Large intestine (tissue), 3 donors: ENCODE measurements at regions not wholly inside any gene's neighbourhood (a gene's known extent, or its start where the extent isn't known, plus 50 kb on each side); places are given as distances from the start of the nearest gene placed in this dataset.

Experiments
- DNase-seq, 2 donors: peaks; one replicate each; pipeline versions ENCODE4 v3.0.0 to v3.0.0-alpha.2; 2013
- H3K27ac ChIP-seq: one replicate; pipeline ENCODE4 v1.5.1; 2013; ENCODE audit warnings: low read length
- H3K27me3 ChIP-seq: 2 replicates; pipeline ENCODE4 v1.6.1; 2013; ENCODE audit warnings: low read length; ENCODE audit not compliant: control insufficient read depth, insufficient read depth
- H3K36me3 ChIP-seq: 2 replicates; pipeline ENCODE4 v1.6.1; 2013; ENCODE audit warnings: low read length; ENCODE audit not compliant: control insufficient read depth, insufficient read depth
- H3K4me1 ChIP-seq: one replicate; pipeline ENCODE4 v1.6.1; 2013; ENCODE audit warnings: low read length; ENCODE audit not compliant: control insufficient read depth, insufficient read depth
- H3K4me3 ChIP-seq: one replicate; pipeline ENCODE4 v1.5.1; 2013; ENCODE audit warnings: low read length
- H3K9me3 ChIP-seq: one replicate; pipeline ENCODE4 v1.6.1; 2013; ENCODE audit warnings: mild to moderate bottlenecking, low read depth, low read length, moderate library complexity; ENCODE audit not compliant: control insufficient read depth
- WGBS: methylation state at CpG from one replicate; pipeline ENCODE4 v1.1.5; 2013; ENCODE audit warnings: low lambda C conversion rate; ENCODE audit not compliant: insufficient coverage; 5-methylcytosine and 5-hydroxymethylcytosine counted together

- no peak for DNase-seq
- Histone ChIP-seq H3K4me1 (no peaks in the 10 kb centered on the region), H3K4me3 (no peak overlapping the region), H3K27ac (no peak overlapping the region), H3K9me3 (no peaks in the 10 kb centered on the region), H3K36me3 (no peaks in the 10 kb centered on the region), H3K27me3 (no peaks in the 10 kb centered on the region)
- no CpG with 5 or more reads among the region's 7 CpGs for WGBS
These were observed 805.0 kb upstream of the RBFOX1 start for GRCh38 chr16:6527646-6528045.

- no peaks in the 10 kb centered on the region for H3K4me1 ChIP-seq
- WGBS = no CpG with 5 or more reads among the region's 1 CpG
- no peaks in the 10 kb centered on the region for H3K36me3 ChIP-seq
- no peaks in the 10 kb centered on the region for H3K9me3 ChIP-seq
- DNase-seq = no peak
- H3K27me3 ChIP-seq = no peaks in the 10 kb centered on the region
- no peak overlapping the region for H3K27ac ChIP-seq
- H3K4me3 ChIP-seq = no peak overlapping the region
These were observed 808.1 kb upstream of the RBFOX1 start for GRCh38 chr16:6524501-6524900.

DNA sequence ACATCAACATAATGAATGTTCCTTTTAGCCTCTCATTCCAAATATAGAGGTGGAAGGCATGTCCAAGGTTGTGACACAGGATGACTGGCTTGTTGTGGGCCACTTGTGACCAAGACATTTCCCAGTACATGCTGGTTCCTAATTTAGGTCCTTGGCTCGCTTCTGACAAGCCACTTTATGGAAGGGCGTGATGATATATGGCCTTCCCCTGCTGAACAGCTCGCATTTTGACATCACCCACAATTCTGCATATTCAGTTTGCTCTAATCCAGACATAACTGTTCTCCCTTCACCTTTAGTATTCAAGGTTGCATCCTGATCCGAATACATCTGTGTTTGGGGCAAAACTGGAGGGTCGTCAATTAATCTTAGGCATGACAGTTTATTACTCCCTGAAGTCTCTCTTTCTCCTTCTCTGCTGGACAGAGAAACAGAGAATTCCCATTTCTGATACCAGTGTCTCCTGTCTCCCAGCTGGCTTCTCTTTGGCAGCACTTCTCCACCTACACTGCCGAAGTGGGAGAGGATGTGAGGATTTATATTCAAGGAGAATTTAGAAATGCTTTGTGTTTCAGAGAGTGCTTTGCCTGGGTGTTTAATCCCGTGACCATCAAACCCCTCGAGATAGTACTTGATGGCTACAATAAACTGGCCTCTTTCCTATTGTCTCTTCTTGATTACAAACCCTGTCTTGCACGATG, 815.5 kb upstream of the RBFOX1 start:
- DNase-seq = no peak
- H3K27me3 ChIP-seq = no peaks in the 10 kb centered on the region
- no peaks in the 10 kb centered on the region for H3K36me3 ChIP-seq
- no peak overlapping the region for H3K27ac ChIP-seq
- no peak overlapping the region for H3K4me3 ChIP-seq
- WGBS = 54% methylated on average over 2 of the region's 9 CpGs
- H3K4me1 ChIP-seq = no peaks in the 10 kb centered on the region
- no peaks in the 10 kb centered on the region for H3K9me3 ChIP-seq

DNA sequence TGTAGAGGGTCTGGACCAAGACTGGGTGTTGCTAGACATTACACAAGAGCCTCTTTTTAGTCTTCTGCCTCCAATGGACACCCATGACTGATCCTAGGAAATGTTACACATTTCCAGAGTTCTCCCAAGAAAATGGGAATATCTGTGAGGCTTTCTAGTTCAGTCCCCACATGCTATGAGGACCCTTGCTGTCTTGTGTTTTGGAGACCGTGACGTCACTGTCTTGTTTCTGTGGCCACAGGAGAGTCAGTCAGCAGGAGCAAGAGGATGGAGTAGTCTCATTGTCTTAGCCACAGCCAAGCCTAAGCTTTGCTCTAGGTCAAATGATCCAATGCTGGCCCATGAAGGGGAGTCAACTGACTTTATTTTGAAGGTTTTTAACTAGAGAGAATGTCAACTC, 820.1 kb upstream of the RBFOX1 start:
- Histone ChIP-seq H3K36me3 (no peaks in the 10 kb centered on the region), H3K27me3 (no peaks in the 10 kb centered on the region), H3K4me3 (no peak overlapping the region), H3K4me1 (no peaks in the 10 kb centered on the region), H3K27ac (no peak overlapping the region), H3K9me3 (no peaks in the 10 kb centered on the region)
- no peak for DNase-seq
- no CpG with 5 or more reads among the region's 2 CpGs for WGBS

- Histone ChIP-seq H3K27ac (no peak overlapping the region), H3K4me1 (no peaks in the 10 kb centered on the region), H3K4me3 (no peak overlapping the region), H3K27me3 (no peaks in the 10 kb centered on the region), H3K36me3 (no peaks in the 10 kb centered on the region), H3K9me3 (no peaks in the 10 kb centered on the region)
- DNase-seq = no peak
- no CpG with 5 or more reads among the region's 7 CpGs for WGBS
These were observed 822.4 kb upstream of the RBFOX1 start for GRCh38 chr16:6510261-6510660.

DNA sequence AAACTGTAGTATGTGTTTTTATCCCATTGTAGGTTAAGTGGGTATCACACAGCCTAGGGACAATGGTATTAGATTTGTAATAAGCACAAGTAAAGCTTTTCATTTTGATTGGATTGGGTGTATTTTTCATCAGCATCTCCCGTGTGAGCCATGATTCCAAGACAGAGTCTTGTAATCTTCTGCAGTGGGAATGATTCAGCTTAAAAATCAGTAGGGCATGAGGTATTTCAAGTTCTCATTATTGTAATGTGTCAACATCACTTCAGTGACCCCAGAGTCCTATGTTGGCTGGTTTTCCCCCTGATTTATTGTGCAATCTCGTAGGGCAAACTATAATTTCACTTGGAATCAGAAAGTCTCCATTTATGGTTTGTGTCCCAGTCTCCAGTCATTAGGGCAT, 833.2 kb upstream of the RBFOX1 start:
- Histone ChIP-seq H3K4me3 (no peak overlapping the region), H3K36me3 (no peaks in the 10 kb centered on the region), H3K27me3 (no peaks in the 10 kb centered on the region), H3K9me3 (no peaks in the 10 kb centered on the region), H3K27ac (no peak overlapping the region), H3K4me1 (no peaks in the 10 kb centered on the region)
- no peak for DNase-seq
- no CpG with 5 or more reads among the region's 2 CpGs for WGBS

DNA sequence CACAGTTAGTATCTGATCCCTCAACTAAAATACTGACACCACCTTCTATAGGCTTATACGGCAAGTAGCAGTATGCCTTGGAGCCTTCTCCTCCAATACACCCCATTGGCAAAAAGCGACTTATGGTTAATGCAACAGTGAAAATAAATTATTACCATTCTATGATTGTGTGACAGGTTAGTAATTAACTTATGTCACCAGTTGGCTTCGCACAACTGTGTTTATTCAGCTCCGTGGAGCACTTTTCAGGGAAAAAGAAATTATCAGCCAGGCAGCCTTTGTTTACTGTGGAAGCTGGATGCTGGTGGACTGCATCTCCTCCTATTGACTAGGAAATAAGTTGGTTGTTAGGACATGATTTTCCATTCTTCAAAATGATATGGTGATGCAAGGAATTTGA, 833.8 kb upstream of the RBFOX1 start:
- no peak overlapping the region for H3K4me3 ChIP-seq
- no peaks in the 10 kb centered on the region for H3K9me3 ChIP-seq
- no CpG with 5 or more reads among the region's 4 CpGs for WGBS
- DNase-seq = no peak
- no peaks in the 10 kb centered on the region for H3K36me3 ChIP-seq
- peaks cover 2% of the 10 kb centered on the region for H3K4me1 ChIP-seq
- H3K27ac ChIP-seq = no peak overlapping the region
- H3K27me3 ChIP-seq = no peaks in the 10 kb centered on the region

DNA sequence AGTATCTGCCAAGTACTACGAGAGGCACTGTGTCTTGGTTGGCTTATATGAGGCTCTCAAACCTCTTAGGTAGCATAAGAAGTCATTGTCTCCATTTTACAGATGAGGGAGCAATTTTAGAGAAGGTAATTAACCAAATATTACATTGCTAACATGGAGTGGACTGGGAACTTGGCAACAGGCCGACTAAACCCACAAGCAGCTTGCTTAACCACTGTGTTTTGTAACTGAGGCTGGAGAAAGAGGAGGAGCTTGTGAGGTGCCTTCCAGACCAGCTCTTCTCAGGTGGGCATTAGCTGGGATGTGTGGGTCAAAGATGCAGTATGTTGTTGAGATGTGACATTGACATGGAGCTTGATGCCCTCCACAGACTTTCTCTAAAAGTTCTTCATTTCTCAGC, 835.6 kb upstream of the RBFOX1 start:
- Histone ChIP-seq H3K9me3 (no peaks in the 10 kb centered on the region), H3K27ac (no peak overlapping the region), H3K4me3 (no peak overlapping the region), H3K36me3 (no peaks in the 10 kb centered on the region), H3K4me1 (peaks cover 11% of the 10 kb centered on the region), H3K27me3 (no peaks in the 10 kb centered on the region)
- DNase-seq = no peak
- WGBS = no CpG with 5 or more reads among the region's 2 CpGs

DNA sequence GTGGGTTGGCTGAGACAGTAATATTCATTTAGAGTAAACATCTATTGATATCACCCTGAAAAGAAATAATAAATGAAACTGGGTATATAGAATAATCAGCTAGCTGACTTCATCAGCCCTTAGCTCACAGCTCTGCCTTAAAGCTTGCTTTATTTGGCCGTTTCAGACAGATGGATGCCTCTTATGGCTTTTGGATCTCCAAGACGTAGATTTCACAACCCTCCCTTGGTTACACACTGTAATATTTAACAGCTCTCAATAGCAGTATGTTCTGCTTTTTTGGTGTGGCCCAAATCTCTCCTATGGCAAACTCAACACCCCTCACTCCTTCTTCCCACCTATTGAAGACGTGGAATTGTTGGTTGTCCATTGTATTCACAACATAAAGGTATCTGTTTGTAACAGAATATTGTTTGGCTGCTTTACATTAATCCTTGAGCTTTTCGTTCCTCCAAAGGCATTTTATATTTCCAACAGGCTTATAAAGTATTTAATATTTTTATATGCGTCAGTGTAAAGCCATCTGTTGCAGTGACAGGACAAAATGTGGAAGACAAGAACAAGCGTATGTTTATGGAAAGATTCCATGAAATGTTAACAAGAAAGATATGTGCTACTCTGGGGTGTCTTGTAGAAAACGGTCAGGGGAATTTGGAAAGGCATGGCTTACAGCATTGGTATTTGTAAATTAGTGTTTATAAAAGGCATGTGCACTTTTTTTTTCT, 837.0 kb upstream of the RBFOX1 start:
- 82% methylated on average over 3 of the region's 7 CpGs for WGBS
- H3K27ac ChIP-seq = no peak overlapping the region
- H3K36me3 ChIP-seq = no peaks in the 10 kb centered on the region
- DNase-seq = no peak
- H3K27me3 ChIP-seq = no peaks in the 10 kb centered on the region
- no peak overlapping the region for H3K4me3 ChIP-seq
- H3K9me3 ChIP-seq = no peaks in the 10 kb centered on the region
- peaks cover 11% of the 10 kb centered on the region for H3K4me1 ChIP-seq

DNA sequence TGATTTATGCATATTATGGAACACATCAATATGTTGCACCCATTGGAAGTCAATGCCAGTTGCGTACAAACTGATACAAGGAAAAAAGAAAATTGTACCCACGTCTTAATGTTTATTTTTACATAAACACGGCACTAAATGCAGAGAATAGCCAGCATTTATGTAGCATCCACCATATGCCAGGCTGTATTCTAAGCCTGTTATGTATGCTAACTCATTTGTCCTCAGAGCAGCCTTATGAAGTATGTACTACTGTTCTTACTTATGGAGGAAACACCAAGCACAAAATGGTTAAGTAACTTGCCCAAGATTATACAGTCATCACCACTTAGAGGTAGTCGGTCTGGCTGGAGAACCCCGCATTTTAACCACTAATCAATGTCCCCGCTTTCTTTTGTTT, 837.9 kb upstream of the RBFOX1 start:
- WGBS = 100% methylated on average over 2 of the region's 6 CpGs
- no peak overlapping the region for H3K4me3 ChIP-seq

GRCh38 chr16:6493555-6493954, 839.1 kb upstream of the RBFOX1 start:
- peaks cover 11% of the 10 kb centered on the region for H3K4me1 ChIP-seq
- no peaks in the 10 kb centered on the region for H3K36me3 ChIP-seq
- whole genome bisulfite sequencing = 31% methylated on average over 3 of the region's 6 CpGs
- no peak overlapping the region for H3K4me3 ChIP-seq
- H3K27ac ChIP-seq = no peak overlapping the region
- DNase-seq = peak; percentile 45 to 78
- no peaks in the 10 kb centered on the region for H3K9me3 ChIP-seq
- H3K27me3 ChIP-seq = no peaks in the 10 kb centered on the region

More for the DNA sequence above, 837.9 kb upstream of the RBFOX1 start:
- Histone ChIP-seq H3K9me3 (no peaks in the 10 kb centered on the region), H3K27ac (no peak overlapping the region), H3K36me3 (no peaks in the 10 kb centered on the region), H3K27me3 (no peaks in the 10 kb centered on the region), H3K4me1 (peaks cover 11% of the 10 kb centered on the region)
- DNase-seq = no peak
